CD4-positive, alpha-beta T cell treated with Interleukin-6 at 100 ng/mL for 8 hours (primary cell): ENCODE measurements at regions not wholly inside any gene's neighbourhood (a gene's known extent, or its start where the extent isn't known, plus 50 kb on each side); places are given as distances from the start of the nearest gene placed in this dataset.

ENCODE experiments used
- DNase-seq: peaks from one replicate; pipeline ENCODE4 v3.0.0-alpha.2; 2020; ENCODE audit warnings: mixed read lengths, low spot score

DNA sequence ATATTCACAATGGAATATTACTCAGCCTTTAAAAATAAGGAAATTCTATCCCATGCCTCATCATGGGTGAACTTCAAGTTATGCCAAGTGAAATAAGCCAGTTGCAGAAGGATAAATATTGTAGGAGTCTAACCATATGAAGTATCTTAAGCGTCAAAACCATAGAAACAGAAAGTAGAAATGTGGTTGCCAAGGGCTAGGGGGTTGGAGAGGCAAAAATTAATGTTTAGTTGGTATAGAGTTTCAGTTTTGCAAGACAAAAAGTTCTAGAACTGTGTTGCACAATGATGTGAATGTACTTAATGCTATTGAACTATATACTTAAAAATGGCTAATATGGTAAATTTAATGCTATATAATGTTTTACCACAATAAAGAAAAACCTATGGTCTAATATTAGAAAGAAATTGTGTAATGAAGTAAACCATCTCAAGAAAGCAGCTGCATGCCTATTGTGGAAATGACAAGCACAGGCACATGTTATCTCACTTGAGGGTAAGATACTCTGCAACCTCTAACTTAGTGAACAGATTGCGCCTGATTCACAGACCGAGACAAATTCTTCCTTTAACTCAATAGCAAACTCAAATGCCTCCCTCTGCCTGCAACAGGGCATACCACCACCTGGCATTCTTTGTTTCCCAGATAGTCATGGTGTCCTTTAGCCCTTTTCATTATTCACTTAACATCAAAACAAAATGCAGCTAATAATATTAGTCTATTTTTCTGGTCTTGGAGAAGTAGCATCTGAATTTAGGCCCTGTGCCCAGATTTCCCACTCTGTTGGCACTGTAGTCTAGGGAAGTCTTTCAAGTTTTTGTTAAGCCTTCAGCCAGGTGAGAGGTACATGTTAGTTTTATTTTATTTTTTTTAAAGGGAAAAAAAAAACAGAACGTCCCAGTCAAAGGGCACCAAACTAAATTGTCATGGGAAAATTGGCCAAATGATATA is 80.2 kb upstream of the ACP3 start:
- DNase-seq: no peak

DNA sequence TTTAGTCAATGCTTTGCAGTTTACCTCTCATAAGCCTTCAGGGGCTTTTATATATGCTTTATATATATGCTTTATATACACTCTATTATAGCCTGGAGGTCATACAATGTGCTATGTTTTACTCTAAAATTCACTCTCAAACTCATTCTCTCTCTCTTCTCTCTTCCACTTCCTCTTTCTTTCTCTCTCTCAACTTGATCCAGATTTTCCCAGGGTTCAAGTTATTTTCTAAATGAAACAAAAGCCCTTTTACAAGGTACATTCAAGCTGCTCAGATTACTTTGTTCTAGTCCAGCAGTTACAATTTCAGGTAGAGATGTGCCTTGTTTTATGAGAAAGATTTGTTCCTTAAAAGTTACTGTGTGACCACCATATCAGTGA is 79.6 kb upstream of the ACP3 start:
- DNase-seq: no peak

DNA sequence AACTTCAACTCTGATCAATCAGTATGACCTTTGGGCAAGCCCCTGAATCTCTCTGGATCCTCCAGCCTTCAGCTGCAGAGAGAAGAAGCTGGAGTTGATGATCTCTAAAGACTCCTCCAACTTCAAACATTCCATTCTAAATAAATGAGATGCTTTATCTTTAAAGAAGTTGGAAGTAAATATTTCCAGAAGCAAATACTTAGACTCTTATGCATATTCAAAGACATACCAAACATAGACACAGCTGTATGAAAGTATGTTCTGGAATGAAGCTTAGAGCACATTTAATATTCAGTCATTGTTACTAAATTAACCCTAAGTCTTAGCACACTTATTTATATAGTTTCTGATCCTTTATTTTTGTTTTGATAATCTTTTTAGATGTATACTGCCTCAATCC is 77.6 kb upstream of the ACP3 start:
- no peak for DNase-seq

DNA sequence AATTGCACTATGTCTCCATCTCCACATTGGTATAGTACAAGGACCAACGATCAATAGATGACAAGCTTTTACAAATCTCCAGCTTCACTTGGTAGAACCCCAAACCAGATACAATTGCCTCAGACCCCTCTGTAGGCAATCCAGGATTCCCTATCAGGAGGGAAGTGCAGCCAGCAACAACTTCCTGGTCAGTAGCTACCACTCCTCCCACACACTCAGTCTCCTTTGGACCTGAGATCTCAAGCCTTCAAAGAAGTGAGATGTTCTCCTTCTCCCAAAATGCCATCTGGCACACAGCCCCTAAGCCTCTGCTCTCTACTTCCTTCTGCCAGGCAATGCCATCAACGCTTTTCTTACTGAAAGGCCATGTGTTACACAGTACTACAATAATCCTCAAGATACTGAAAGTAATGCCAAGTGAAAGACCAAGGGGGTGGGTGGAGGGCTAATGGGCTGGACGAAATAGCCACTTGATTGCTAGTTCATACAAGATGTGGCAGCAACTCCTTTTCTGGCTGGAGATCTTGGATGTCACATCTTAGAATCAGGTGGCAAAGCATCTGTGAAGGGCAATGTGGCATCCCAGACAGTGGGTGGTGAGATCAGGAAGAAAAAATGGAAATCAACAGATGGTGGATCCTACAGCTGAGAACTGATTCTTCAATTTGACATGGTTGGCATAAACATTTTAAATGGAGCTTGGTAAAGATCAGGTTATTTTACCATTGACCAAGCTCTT is 75.3 kb upstream of the ACP3 start:
- no peak for DNase-seq

DNA sequence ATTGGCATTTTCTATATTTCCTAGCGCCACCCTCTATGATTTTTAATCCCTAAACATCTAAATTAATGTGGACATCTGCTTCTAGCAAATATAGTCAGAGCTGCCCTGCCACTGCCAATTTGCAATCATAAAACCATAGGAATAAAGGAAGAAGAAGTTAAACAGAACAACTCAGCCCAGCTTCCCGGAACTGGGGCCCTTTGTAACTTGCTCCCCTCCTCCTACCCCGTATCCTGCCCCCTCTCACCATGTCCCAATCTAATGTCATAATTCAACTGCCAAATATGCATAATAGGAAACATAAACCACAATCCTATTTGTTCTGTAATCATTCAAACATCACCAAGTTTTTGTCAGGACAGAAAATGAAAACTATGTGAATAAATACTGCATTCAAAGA is 74.4 kb upstream of the ACP3 start:
- no peak for DNase-seq

DNA sequence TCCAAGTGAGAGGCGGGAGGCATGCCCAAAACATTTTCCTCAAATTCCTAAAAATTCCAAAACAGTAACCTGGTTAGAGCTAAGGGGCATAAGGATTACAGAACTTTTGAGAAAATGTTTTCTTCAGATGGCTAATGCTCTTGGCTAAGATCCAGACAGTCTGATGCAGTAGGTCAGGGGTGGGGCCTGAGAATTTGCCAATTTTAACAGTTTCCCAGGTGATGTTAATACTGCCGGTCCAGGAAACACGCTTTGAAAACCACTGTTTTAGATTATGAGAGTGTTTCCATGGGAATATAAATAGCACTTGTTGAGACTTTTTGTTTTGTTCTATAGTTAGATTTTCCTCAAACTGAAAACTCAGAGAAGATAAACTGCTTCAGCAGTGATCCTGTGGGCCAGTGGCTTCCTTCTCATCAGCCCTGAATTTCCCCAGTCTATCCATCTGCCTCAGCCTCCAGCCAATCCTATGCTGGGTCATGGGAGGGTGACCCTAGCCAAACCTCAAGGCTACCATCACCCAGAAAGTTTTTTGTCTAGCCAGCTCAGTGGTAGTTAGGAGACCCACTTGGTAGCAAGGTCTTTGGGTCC is 71.6 kb upstream of the ACP3 start:
- DNase-seq: no peak

DNA sequence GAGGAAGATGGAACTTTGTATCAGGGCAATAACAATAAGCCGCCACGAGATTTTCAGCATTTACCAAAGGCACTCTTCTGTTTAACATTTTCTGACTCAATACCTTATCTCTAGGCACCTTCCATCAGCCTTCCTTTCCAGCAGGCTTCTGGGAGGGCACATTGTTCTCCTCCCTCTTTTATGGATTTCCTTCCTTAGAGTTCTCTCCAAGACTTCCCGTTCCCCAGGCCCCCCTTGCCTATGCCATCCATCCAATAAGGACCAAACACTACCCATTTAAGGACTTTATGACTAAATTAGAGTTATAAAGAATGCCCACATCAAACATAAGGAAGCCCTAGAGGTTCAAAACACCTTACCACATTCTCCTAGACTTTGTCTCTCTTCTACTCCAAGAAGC is 71.0 kb upstream of the ACP3 start:
- no peak for DNase-seq

DNA sequence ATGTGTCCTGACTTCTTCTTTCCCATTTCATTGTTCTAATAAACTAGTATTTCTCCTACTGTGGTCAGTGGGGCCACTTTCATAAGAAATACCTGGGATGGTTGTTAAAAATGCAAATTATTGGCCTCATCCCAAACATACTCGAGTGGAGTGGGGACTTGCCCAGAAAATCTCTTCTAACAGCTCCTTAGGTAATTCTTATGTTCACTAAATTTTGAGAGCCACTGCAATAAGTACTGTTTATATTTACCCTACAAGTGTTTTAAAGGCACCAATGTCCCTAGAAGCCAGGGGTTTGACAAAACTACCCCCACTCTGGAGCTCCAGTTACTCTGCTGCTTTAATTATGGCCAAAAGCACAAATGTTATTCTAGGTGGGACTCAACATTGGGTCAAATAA is 70.0 kb upstream of the ACP3 start:
- no peak for DNase-seq

DNA sequence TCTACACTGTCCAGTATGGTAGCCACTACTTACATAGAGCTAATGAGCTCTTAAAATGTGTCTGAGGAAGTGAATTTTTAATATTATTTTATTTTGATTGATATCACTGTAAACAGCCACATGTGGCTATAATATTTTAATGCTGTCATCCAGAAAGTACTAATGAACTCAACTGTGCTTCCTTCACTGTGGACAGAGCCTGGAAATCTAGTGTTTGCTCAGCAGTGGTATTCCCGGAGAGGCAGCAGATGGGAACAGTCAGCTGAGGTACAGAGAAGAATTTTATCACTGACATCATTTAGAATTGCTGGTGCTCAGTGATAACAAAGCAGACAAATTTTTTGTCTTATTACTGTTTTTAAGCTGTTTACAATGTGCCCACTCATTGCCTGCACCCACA is 68.7 kb upstream of the ACP3 start:
- no peak for DNase-seq

DNA sequence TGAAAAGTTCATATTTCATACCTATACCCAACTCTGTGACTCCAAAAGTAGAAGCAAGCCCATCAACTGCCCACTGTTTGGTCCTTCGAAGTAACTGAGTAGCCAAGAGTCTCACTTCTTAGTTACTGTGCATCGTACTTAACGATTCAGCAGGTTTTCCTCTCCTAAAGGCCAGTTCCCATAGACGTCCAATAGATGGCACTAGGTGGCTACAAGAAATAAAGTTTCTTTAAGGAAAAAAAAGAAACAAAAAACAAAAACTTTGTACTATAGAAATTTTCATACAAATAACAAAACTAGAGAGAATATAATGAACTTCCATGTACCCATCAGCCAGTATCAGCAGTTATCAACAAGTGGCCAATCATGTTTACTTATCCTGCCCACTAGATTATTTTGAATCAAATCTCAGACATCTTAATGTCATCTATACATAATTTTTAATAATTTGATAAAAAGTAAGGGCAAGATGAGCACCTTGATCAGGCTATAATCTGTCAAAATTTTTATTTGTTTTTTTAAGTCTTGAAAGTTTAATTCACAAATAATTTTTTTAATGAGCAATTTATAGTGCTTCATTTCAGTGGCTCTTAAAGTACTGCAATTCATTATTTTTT is 63.8 kb upstream of the ACP3 start:
- DNase-seq: no peak

DNA sequence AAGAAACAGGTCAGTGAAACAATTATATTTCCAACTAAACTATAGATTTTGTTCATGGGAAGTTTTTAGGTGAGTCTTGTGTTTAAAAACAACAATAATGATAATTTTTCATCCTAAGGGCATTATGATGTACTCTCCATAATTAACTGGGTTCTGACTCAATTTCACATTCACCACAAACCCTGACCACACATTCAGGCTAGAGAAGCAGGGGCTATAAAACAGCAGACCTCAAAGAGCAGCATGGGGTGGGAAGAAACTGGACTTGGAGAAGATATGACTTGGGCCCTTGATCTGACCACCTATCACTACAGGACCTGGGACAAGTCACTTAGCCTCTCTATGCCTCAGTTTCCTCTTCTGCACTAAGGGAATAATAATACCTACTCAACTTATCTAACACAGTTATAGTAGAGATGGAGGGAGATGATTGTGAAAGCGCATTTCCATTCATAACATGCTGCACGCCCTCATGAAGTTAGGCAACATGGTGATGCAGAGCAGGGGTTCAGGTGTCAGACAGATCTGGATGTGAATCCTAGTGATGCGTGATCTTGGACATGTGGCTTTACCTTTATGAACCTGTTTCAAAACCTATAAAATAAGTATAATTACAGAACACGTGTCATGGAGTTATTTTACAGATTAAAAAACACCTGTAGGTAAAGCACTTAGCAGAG is 63.0 kb upstream of the ACP3 start:
- DNase-seq: no peak

DNA sequence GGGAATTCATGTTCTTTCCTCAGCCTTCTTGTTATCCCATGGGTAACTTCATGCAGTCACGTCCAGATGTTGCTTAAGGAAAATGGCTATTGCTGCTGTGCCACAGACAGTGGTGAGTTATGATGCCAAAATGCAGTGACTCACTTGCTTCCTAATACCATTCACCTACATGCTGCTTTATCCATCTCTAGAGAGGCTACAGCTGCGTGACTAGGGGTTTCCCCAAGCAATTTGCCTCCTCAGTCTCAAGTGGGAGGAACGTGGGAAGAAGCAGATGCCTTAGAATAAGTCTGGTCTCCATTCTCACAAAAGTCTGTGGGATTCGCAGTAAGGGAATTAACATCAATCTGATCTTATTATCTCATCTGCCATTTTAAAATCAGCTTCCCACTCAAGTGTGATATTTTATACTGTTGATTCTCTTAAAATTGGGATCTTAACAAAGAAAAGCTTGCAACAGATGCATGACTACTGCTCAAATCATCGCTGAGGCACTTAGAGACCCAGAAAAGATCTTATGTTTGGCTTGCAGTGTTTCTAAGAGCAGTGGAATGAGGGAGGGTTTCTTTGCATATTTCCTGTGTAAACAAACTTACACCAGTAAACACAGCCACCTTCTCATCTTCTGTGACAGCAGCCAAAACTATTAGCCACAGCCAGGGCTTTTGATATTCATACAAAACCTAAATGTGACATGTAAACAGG is 62.0 kb upstream of the ACP3 start:
- DNase-seq: no peak

DNA sequence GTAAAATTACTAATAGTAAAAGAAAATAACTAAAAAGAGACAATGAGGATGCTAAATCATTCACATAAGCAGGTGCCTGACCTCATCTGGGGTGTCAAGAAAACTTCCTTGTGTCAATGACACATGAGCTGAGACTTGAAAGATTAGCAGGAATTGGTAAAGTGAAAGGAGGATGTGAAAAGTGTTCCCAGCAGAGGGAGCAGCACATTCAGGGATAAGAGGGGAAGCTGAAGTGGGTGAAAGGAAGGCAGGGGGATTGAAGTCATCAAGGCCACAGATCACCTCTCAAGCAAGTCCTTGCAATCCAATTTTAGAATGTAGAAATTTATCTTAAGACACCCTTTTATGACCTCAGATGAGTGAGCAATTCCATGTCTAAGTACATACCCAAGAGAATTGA is 60.2 kb upstream of the ACP3 start:
- DNase-seq: no peak

DNA sequence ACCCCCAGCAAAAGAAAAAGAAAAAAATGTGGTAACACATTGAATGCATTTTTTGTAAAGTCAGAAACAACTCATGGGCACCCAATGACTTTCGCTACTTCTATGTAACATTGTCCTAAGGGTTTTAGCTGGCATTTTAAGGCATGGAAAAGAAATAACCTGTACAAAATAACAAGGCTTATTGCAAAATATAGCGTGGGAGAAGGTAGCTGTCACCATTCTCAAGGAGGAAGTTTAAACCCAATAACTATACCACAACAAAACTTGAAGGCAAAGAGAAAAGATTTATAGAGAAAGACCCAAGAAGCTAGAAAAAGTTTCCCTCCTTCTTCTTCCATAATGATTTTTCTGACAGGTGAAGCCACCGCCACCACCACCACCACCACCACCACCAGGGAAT is 55.7 kb upstream of the ACP3 start:
- no peak for DNase-seq

DNA sequence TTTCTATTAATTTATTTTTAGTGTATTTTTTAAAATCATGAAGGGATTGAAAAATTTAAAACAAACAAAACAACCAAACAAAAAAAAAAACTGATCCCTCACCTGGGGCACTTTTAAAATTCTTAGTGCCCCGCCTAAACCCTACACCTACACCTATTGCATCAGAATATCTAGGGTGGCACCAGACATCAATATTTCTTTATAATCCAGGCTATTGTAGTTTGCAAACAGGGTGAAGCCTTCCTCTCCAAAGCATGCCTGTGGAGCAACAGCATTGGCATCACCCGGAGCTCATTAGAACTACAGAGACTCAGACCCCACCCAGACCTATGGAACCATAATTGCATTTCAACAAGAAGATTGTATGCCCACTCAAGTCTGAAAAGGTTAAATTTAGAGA is 54.9 kb upstream of the ACP3 start:
- no peak for DNase-seq

DNA sequence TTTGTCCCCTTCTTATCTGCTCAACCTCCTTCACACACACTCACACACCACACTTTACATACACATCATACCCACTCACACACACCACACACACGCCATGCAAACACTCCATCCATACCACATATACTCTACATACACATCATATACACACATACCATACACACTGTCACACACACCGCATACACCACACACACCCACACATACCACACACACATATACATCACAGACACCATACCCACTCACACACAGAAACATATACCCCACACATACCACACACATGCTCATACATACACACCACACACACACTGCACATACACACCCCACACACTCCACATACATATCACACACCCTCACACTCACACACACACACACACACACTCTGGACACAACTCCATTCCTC is 54.3 kb upstream of the ACP3 start:
- DNase-seq: no peak

DNA sequence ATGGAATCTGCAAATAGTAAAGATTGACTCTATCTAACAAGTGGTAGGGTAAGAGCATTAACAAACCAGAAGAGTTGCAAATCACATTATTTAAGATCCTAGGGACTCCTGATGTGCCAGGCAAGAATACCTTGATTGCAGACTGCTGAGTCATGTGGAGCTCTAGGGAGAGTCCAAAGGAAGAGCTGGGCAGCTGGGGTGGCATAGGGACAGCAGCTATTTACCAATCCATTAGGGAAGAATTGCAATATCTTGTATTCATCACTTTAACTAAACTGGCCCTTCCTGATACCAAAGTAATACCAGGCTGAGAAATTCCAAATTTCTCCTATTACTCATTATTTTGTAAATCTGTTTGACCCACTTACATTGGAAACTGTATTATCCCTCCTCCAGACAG is 52.2 kb upstream of the ACP3 start:
- DNase-seq: no peak

DNA sequence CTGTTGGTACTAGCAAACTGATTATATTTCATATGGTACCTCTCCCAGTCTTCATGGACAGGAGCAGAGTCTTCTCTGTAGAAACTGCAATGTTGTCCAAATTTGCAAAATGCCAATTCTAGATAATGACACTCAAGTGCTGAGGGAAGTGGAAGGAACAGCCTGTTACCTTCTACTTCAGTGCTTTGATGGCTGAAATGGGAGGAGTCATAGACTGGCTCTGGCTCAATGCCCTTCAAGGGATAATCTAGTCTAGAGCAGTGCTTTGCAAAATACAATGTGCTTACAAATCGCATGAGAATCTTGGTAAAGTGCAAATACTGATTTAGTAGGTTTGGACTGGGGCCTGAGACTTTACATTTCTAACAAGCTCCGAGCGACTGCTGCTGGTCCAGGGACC is 51.7 kb upstream of the ACP3 start:
- DNase-seq: no peak

DNA sequence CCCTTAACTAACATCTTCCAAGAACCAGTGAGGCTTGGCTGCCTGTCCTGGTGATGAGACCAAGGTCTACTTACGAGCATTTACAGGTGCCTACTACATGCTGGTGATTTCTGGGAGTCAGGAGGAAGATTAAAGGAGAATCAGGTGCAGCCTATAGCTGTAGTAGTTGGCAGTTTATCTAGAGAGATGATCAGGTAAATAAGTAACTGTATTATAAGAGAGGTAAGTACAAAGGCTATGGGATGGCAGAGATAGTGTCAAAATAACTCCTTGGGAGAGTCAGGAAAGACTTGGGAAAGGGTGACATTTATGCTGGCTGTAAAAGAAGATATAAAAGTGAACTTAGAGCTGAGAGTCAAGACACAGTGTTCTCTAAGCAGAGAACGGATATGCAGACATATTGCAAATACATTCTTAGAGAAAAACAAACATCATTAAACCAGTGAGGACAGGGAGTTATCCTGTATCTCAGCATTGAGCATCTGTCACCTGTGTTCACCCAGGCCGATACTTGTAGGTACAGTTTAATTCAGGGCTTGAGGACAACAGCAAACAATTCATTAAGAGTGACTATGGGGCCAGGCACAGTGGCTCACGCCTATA is 49.7 kb upstream of the ACP3 start:
- DNase-seq: no peak
